Keratinocyte (primary cell): ENCODE measurements at regions not wholly inside any gene's neighbourhood (a gene's known extent, or its start where the extent isn't known, plus 50 kb on each side); places are given as distances from the start of the nearest gene placed in this dataset.

Experiments used
- EZH2 ChIP-seq: IDR thresholded peaks from one replicate; pipeline ENCODE4 v1.6.1; 2012; ENCODE audit warnings: inconsistent platforms, mild to moderate bottlenecking, low read length, moderate library complexity
- TF ChIP-seq, protein P1 (sequence below), 3 experiments: IDR thresholded peaks in 1 of 3; conservative IDR thresholded peaks in 1 of 3; optimal IDR thresholded peaks in 1 of 3; 2 replicates in 2 of 3; 3 replicates in 1 of 3; pipeline versions ENCODE3 to v1.5.1; 2011; ENCODE audit warnings: low read length in 3 of 3, mild to moderate bottlenecking in 3 of 3, moderate library complexity in 2 of 3, control low read depth in 1 of 3, inconsistent platforms in 1 of 3; ENCODE audit not compliant: insufficient read depth in 2 of 3; ENCODE audit errors: extremely low read depth in 1 of 3

DNA sequence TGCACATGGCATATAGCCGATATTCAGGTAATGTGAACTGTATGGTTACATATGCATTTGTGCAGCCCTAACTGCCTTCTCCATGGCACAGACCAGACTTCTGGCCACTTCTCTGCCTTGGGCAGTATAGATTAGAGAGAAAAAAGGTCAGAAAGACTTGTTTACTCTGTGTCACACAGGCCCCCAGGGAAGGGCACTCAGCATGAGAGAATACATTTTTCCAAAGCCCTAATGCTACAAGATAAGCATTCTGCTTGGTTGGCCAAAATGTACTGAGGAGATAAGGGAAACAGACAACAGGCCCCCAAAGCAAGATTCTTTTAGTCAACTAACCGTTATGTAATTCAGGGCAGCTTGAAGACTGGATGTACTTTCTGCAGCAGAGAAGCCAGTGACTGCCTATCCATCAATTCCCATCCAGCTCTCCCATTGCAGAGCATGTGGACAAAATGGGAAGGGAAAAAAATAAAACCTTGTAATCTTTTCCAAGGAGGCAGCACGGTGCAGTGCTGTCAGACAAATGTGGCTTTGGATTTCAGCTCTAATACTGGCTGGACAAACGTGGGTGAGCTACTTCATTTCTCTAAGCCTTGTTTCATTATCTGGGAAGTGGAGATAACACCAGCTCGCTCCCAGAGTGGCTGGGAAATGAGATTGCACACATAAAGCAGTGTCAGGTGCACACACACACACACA, 205.9 kb downstream of the NSG2 start:
- TF ChIP-seq, protein P1, sequence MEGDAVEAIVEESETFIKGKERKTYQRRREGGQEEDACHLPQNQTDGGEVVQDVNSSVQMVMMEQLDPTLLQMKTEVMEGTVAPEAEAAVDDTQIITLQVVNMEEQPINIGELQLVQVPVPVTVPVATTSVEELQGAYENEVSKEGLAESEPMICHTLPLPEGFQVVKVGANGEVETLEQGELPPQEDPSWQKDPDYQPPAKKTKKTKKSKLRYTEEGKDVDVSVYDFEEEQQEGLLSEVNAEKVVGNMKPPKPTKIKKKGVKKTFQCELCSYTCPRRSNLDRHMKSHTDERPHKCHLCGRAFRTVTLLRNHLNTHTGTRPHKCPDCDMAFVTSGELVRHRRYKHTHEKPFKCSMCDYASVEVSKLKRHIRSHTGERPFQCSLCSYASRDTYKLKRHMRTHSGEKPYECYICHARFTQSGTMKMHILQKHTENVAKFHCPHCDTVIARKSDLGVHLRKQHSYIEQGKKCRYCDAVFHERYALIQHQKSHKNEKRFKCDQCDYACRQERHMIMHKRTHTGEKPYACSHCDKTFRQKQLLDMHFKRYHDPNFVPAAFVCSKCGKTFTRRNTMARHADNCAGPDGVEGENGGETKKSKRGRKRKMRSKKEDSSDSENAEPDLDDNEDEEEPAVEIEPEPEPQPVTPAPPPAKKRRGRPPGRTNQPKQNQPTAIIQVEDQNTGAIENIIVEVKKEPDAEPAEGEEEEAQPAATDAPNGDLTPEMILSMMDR (optimal IDR thresholded peaks at IDR 0.05 in 1 of 3, IDR thresholded peaks at IDR 0.05 in 1 of 3, conservative IDR thresholded peaks at IDR 0.05 in 1 of 3; ENCODE audit: extremely low read depth in 1 of 3, insufficient read depth in 2 of 3, low read length in 3 of 3): no peak
- no peak for TF ChIP-seq EZH2
